GM12892 (cell line): ENCODE measurements at regions not wholly inside any gene's neighbourhood (a gene's known extent, or its start where the extent isn't known, plus 50 kb on each side); places are given as distances from the start of the nearest gene placed in this dataset.

Source experiments
- POLR2A ChIP-seq: IDR thresholded peaks from 2 replicates; pipeline ENCODE4 v1.6.1; 2011; ENCODE audit warnings: low read depth, low read length, control low read depth
- POLR2AphosphoS5 ChIP-seq: IDR thresholded peaks from 2 replicates; pipeline ENCODE4 v1.6.1; 2011; ENCODE audit warnings: low read depth, low read length, control low read depth
- TAF1 ChIP-seq: IDR thresholded peaks from 2 replicates; pipeline ENCODE4 v1.6.1; 2011; ENCODE audit warnings: low read depth, mild to moderate bottlenecking, control low read depth, low read length, borderline replicate concordance

GRCh38 chr4:160947653-160948052, 1216.1 kb downstream of the FSTL5 start:
- TF ChIP-seq POLR2AphosphoS5 = no peak
- TF ChIP-seq POLR2A = no peak
- TF ChIP-seq TAF1 = no peak
